RCC 7860 (cell line): ENCODE measurements at regions not wholly inside any gene's neighbourhood (a gene's known extent, or its start where the extent isn't known, plus 50 kb on each side); places are given as distances from the start of the nearest gene placed in this dataset.
"Not testable (repeated sequence)": the region's sequence is repeated elsewhere in the genome, so short reads cannot be mapped to it uniquely, and the experiment has no call there.

ENCODE experiments used
- DNase-seq: peaks from one replicate; pipeline ENCODE4 v3.0.0-alpha.2; 2015; ENCODE audit warnings: low spot score
- FAIRE-seq: peaks from 2 replicates; lab custom pipeline; 2012; peaks lifted over from hg19 to GRCh38; lab: Jason Lieb, UNC

DNA sequence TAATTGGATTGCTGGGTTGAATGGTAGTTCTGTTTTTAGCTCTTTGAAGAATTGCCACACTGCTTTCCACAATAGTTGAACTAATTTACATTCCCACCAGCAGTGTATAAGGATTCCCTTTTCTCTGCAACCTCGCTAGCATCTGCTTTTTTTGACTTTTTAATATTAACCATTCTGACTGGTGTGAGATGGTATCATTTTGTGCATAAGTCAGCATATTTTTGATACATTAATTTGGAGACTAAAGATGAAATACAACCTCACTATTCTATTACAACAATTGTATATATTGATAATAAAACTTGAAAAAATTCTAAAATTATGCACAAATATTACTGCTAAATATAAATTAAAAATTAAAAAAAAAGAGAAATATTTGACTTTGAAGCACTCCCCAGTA lies 350.9 kb downstream of the SPIN4 start:
- not testable (repeated sequence) for FAIRE-seq, DNase-seq
